ENCODE measurements at regions not wholly inside any gene's neighbourhood (a gene's known extent, or its start where the extent isn't known, plus 50 kb on each side); places are given as distances from the start of the nearest gene placed in this dataset.
A peak's percentile ranks its signal among the peaks of the same experiment; 100 is the strongest.

DNA sequence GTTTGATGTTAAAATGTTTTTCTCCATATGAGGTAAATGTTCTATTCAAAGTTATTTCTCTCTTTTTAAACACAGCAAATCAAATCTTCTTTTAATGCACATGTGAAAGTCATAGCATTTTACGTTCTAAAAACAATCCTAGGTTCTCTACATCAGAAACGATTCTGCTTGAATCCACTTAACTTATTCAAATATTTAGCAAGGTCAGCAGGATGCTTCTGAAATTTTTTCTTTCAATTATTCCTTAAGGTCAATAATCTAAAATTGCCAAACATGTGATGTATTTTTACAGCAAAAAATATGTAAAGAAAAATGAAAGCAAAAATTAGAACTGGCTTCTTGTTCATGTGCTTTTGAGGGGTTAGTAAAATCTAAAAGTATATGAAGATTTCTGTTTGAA lies 106.7 kb downstream of the TM2D1 start:
- TF ChIP-seq, protein P1, sequence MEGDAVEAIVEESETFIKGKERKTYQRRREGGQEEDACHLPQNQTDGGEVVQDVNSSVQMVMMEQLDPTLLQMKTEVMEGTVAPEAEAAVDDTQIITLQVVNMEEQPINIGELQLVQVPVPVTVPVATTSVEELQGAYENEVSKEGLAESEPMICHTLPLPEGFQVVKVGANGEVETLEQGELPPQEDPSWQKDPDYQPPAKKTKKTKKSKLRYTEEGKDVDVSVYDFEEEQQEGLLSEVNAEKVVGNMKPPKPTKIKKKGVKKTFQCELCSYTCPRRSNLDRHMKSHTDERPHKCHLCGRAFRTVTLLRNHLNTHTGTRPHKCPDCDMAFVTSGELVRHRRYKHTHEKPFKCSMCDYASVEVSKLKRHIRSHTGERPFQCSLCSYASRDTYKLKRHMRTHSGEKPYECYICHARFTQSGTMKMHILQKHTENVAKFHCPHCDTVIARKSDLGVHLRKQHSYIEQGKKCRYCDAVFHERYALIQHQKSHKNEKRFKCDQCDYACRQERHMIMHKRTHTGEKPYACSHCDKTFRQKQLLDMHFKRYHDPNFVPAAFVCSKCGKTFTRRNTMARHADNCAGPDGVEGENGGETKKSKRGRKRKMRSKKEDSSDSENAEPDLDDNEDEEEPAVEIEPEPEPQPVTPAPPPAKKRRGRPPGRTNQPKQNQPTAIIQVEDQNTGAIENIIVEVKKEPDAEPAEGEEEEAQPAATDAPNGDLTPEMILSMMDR (IDR thresholded peaks at IDR 0.05 in 8 of 11, conservative IDR thresholded peaks at IDR 0.05 in 3 of 11) = no peak
- TF ChIP-seq POLR2A (IDR thresholded peaks at IDR 0.05) = no peak
- TF ChIP-seq POLR2AphosphoS5 (IDR thresholded peaks at IDR 0.05) = no peak
- DNase-seq = no peak
- H3K9me3 ChIP-seq = no peaks in the 10 kb centered on the region
- no peaks in the 10 kb centered on the region for H3K27me3 ChIP-seq (replicated peaks in 1 of 7)
- no peak overlapping the region for H3K4me3 ChIP-seq
- H3K4me1 ChIP-seq = no peaks in the 10 kb centered on the region
- H3K27ac ChIP-seq = no peak overlapping the region
- WGBS, 5 donors = 70 to 85% (median 81%) methylated on average over 2 of the region's 2 CpGs
- H3K36me3 ChIP-seq = no peaks in the 10 kb centered on the region
- intact Hi-C loops (cut with DNase I; ENCODE audit: low total_unique reads) = no loop called here

DNA sequence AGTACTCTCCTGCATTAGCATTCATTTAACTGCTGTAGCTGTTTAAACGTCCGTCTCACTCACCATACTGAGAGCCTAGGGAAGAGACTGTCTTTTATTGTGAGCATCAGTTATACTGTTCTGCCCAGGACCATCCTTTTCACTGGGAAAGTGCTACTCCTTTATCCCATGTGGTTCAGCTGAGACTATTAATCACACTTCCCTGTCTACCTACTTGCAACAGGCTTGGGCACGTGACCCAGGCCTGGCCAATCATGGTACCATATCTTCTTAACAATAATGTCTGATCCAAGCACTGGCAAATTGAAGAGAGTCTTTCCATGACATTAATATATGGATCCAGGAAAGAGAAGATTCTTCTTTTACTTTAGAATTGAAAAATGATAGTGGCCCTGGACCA lies 108.1 kb downstream of the TM2D1 start:
- no peak overlapping the region for H3K4me3 ChIP-seq
- intact Hi-C loops (cut with DNase I; ENCODE audit: low total_unique reads) = no loop called here
- peak overlapping the region in 3 of 8 donors; percentile 30 to 58 (median 46) for H3K27ac ChIP-seq
- H3K4me1 ChIP-seq = peaks cover 0 to 9% (median 0%) of the 10 kb centered on the region in 6 donors
- no peaks in the 10 kb centered on the region for H3K27me3 ChIP-seq (replicated peaks in 1 of 7)
- no peak for DNase-seq
- TF ChIP-seq, protein P1 (IDR thresholded peaks at IDR 0.05 in 8 of 11, conservative IDR thresholded peaks at IDR 0.05 in 3 of 11) = no peak
- TF ChIP-seq POLR2AphosphoS5 (IDR thresholded peaks at IDR 0.05) (no peak), POLR2A (IDR thresholded peaks at IDR 0.05) (no peak)
- H3K36me3 ChIP-seq = no peaks in the 10 kb centered on the region
- no peaks in the 10 kb centered on the region for H3K9me3 ChIP-seq
- 79 to 88% (median 85%) methylated on average over 3 of the region's 3 CpGs for WGBS, 5 donors

- no peaks in the 10 kb centered on the region for H3K27me3 ChIP-seq (replicated peaks in 1 of 7)
- H3K27ac ChIP-seq = no peak overlapping the region
- no peak for DNase-seq
- WGBS, 5 donors = 21 to 57% (median 33%) methylated on average over 3 of the region's 3 CpGs
- peaks cover 0 to 9% (median 0%) of the 10 kb centered on the region in 6 donors for H3K4me1 ChIP-seq
- H3K9me3 ChIP-seq = no peaks in the 10 kb centered on the region
- H3K36me3 ChIP-seq = no peaks in the 10 kb centered on the region
- TF ChIP-seq POLR2AphosphoS5 (IDR thresholded peaks at IDR 0.05) = no peak
- TF ChIP-seq POLR2A (IDR thresholded peaks at IDR 0.05) = no peak
- TF ChIP-seq, protein P1 (IDR thresholded peaks at IDR 0.05 in 8 of 11, conservative IDR thresholded peaks at IDR 0.05 in 3 of 11) = no peak
- H3K4me3 ChIP-seq = no peak overlapping the region
- intact Hi-C loops (cut with DNase I; ENCODE audit: low total_unique reads) = no loop called here
Measured at GRCh38 chr1:61612602-61613001, 112.3 kb downstream of the TM2D1 start.

- Histone ChIP-seq H3K4me1 (peaks cover 0 to 18% (median 1%) of the 10 kb centered on the region in 6 donors), H3K27me3 (replicated peaks in 1 of 7) (no peaks in the 10 kb centered on the region), H3K27ac (no peak overlapping the region), H3K9me3 (no peaks in the 10 kb centered on the region), H3K4me3 (no peak overlapping the region), H3K36me3 (no peaks in the 10 kb centered on the region)
- TF ChIP-seq POLR2AphosphoS5 (IDR thresholded peaks at IDR 0.05) (no peak), POLR2A (IDR thresholded peaks at IDR 0.05) (no peak)
- TF ChIP-seq, protein P1 (IDR thresholded peaks at IDR 0.05 in 8 of 11, conservative IDR thresholded peaks at IDR 0.05 in 3 of 11) = no peak
- intact Hi-C loops (cut with DNase I; ENCODE audit: low total_unique reads) = no loop called here
- WGBS, 5 donors = 72 to 93% (median 85%) methylated on average over 3 of the region's 3 CpGs
- no peak for DNase-seq
Measured at GRCh38 chr1:61609040-61609439, 115.9 kb downstream of the TM2D1 start.
